Sigmoid colon (tissue), 4 donors: ENCODE measurements at regions not wholly inside any gene's neighbourhood (a gene's known extent, or its start where the extent isn't known, plus 50 kb on each side); places are given as distances from the start of the nearest gene placed in this dataset.

Experiments
- CTCF ChIP-seq, 4 experiments: fragments of 450-650 bp in 3 of 4; fragments of 200-600 bp in 1 of 4; IDR thresholded peaks; one replicate each; pipeline ENCODE4 v1.5.1; 2016 to 2019; ENCODE audit warnings: antibody characterized with exemption in 4 of 4, mild to moderate bottlenecking in 3 of 4, moderate library complexity in 2 of 4
- EP300 ChIP-seq, 4 donors: sonication (generic); formaldehyde crosslinking; IDR thresholded peaks; one replicate each; pipeline ENCODE4 v1.6.1; 2017; ENCODE audit warnings: antibody characterized with exemption in 4 of 4
- POLR2A ChIP-seq, 2 donors: fragments of 450-650 bp; IDR thresholded peaks; one replicate each; pipeline ENCODE4 v1.6.1; 2016; ENCODE audit warnings: antibody characterized with exemption in 2 of 2, mild to moderate bottlenecking in 2 of 2, moderate library complexity in 2 of 2
- POLR2AphosphoS5 ChIP-seq, 4 donors: sonication (generic); formaldehyde crosslinking; IDR thresholded peaks; one replicate each; pipeline ENCODE4 v1.6.1; 2017; ENCODE audit warnings: antibody characterized with exemption in 4 of 4

- no peak for TF ChIP-seq POLR2A (IDR thresholded peaks at IDR 0.05)
- TF ChIP-seq CTCF (IDR thresholded peaks at IDR 0.05), result no peak
- TF ChIP-seq POLR2AphosphoS5 (IDR thresholded peaks at IDR 0.05), result no peak
- no peak for TF ChIP-seq EP300 (IDR thresholded peaks at IDR 0.05)
Observed at GRCh38 chr15:47244361-47244760, 472.9 kb upstream of the SEMA6D start.
